Caco-2 (cell line): ENCODE measurements at regions not wholly inside any gene's neighbourhood (a gene's known extent, or its start where the extent isn't known, plus 50 kb on each side); places are given as distances from the start of the nearest gene placed in this dataset.
"Not testable (repeated sequence)": the region's sequence is repeated elsewhere in the genome, so short reads cannot be mapped to it uniquely, and the experiment has no call there.

ENCODE experiments used
- BruUV-seq: library from RNA; stranded (reverse); fragments of 400-500 nt; replicated peaks from 2 replicates; lab custom pipeline; 2021; lab: Mats Ljungman, UMichigan
- CTCF ChIA-PET: fragments of 300-600 bp; sonication (Branson Sonifier 250); formaldehyde crosslinking; loops from one replicate; lab custom pipeline; 2022; ENCODE audit warnings: antibody characterized with exemption; lab: Charles Lee
- POLR2A ChIA-PET: fragments of 300-600 bp; sonication (Branson Sonifier 250); formaldehyde crosslinking; loops from one replicate; lab custom pipeline; 2022; ENCODE audit warnings: antibody characterized with exemption; lab: Charles Lee
- DNase-seq, 2 experiments: peaks; one replicate each; pipeline versions ENCODE4 v3.0.0 to v3.0.0-alpha.2; 2020 to 2022
- H3K27me3 ChIP-seq: replicated peaks from 2 replicates; pipeline ENCODE4 v1.6.0; 2011; ENCODE audit warnings: low read length; ENCODE audit not compliant: control insufficient read depth, insufficient read depth
- H3K36me3 ChIP-seq: 2 replicates; pipeline ENCODE4 v1.5.1; 2011; ENCODE audit warnings: low read length; ENCODE audit not compliant: control insufficient read depth, insufficient read depth
- H3K4me1 ChIP-seq: fragments of 250-450 bp; sonication (Bioruptor Pico); 2 replicates; pipeline ENCODE4 v1.5.1; 2020; ENCODE audit warnings: mild to moderate bottlenecking
- H3K4me3 ChIP-seq: 2 replicates; pipeline ENCODE4 v1.5.1; 2011; ENCODE audit warnings: low read depth, mild to moderate bottlenecking, control low read depth, low read length
- H3K9me3 ChIP-seq: fragments of 250-450 bp; sonication (Bioruptor Pico); 2 replicates; pipeline ENCODE4 v1.5.1; 2020; ENCODE audit warnings: mild to moderate bottlenecking, moderate library complexity
- H3K27ac Mint-ChIP-seq: one replicate; pipeline ENCODE4 v1.8.0; 2022; ENCODE audit warnings: mixed read lengths; ENCODE audit not compliant: unreplicated experiment
- H3K27me3 Mint-ChIP-seq: one replicate; pipeline ENCODE4 v1.8.0; 2022; ENCODE audit warnings: mixed read lengths; ENCODE audit not compliant: insufficient read depth, unreplicated experiment
- H3K36me3 Mint-ChIP-seq: one replicate; pipeline ENCODE4 v1.8.0; 2022; ENCODE audit warnings: mild to moderate bottlenecking, mixed read lengths; ENCODE audit not compliant: insufficient read depth, unreplicated experiment
- H3K4me1 Mint-ChIP-seq: one replicate; pipeline ENCODE4 v1.8.0; 2022; ENCODE audit warnings: low read depth, mixed read lengths; ENCODE audit not compliant: unreplicated experiment
- H3K4me3 Mint-ChIP-seq: one replicate; pipeline ENCODE4 v1.8.0; 2022; ENCODE audit warnings: mild to moderate bottlenecking, moderate library complexity, mixed read lengths; ENCODE audit not compliant: unreplicated experiment
- H3K9me3 Mint-ChIP-seq: one replicate; pipeline ENCODE4 v1.8.0; 2022; ENCODE audit warnings: mixed read lengths; ENCODE audit not compliant: unreplicated experiment
- intact Hi-C: fragments of 100-400 bp; cut with micrococcal nuclease; formaldehyde crosslinking; loops from one replicate; pipeline ENCODE4 v1.10.0; 2022; ENCODE audit not compliant: unreplicated experiment
- TF ChIP-seq, protein P1 (sequence below), 2 experiments: fragments of 200-600 bp in 1 of 2; IDR thresholded peaks; 1 replicate in 1 of 2; 2 replicates in 1 of 2; pipeline versions ENCODE4 v1.5.1 to v1.8.0; 2011 to 2022; ENCODE audit warnings: antibody characterized with exemption in 1 of 2, control low read depth in 1 of 2, inconsistent platforms in 1 of 2, low read depth in 1 of 2, low read length in 1 of 2, mild to moderate bottlenecking in 1 of 2, moderate library complexity in 1 of 2; ENCODE audit not compliant: insufficient read depth in 1 of 2, severe bottlenecking in 1 of 2, unreplicated experiment in 1 of 2

DNA sequence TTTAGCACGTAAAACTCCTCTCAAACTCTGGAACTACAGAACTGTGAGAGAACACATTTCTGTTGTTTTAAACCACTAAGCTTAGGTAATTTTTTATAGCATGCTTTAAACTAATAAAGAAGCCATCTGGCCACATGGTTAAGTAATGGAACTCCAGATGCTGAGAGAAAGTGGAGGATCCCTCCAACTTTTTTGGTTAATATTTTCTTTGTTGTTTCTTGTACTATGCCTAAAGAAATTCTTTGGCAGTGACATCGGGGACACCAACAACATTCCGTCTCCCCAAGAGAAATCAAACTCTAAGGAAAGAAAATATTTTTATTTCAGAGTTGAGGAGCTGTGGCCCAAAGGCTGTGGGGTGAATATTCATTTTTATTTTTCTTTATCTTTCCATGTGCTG lies 734.8 kb upstream of the CDH9 start:
- Mint-ChIP-seq H3K36me3 (no peaks in the 10 kb centered on the region), H3K4me3 (no peak overlapping the region), H3K27ac (no peak overlapping the region), H3K9me3 (no peaks in the 10 kb centered on the region), H3K27me3 (no peaks in the 10 kb centered on the region), H3K4me1 (no peaks in the 10 kb centered on the region)
- TF ChIP-seq, protein P1, sequence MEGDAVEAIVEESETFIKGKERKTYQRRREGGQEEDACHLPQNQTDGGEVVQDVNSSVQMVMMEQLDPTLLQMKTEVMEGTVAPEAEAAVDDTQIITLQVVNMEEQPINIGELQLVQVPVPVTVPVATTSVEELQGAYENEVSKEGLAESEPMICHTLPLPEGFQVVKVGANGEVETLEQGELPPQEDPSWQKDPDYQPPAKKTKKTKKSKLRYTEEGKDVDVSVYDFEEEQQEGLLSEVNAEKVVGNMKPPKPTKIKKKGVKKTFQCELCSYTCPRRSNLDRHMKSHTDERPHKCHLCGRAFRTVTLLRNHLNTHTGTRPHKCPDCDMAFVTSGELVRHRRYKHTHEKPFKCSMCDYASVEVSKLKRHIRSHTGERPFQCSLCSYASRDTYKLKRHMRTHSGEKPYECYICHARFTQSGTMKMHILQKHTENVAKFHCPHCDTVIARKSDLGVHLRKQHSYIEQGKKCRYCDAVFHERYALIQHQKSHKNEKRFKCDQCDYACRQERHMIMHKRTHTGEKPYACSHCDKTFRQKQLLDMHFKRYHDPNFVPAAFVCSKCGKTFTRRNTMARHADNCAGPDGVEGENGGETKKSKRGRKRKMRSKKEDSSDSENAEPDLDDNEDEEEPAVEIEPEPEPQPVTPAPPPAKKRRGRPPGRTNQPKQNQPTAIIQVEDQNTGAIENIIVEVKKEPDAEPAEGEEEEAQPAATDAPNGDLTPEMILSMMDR (IDR thresholded peaks at IDR 0.05; ENCODE audit: insufficient read depth in 1 of 2, low read depth in 1 of 2, low read length in 1 of 2, severe bottlenecking in 1 of 2, unreplicated experiment in 1 of 2): no peak
- BruUV-seq: no TSS peak
- no peak for DNase-seq
- H3K9me3 ChIP-seq: no peaks in the 10 kb centered on the region
- no peaks in the 10 kb centered on the region for H3K4me1 ChIP-seq
- no peaks in the 10 kb centered on the region for H3K27me3 ChIP-seq
- intact Hi-C loops: no loop called here
- H3K36me3 ChIP-seq: no peaks in the 10 kb centered on the region
- ChIA-PET POLR2A (no interaction called here), CTCF (no interaction called here)
- H3K4me3 ChIP-seq: no peak overlapping the region

DNA sequence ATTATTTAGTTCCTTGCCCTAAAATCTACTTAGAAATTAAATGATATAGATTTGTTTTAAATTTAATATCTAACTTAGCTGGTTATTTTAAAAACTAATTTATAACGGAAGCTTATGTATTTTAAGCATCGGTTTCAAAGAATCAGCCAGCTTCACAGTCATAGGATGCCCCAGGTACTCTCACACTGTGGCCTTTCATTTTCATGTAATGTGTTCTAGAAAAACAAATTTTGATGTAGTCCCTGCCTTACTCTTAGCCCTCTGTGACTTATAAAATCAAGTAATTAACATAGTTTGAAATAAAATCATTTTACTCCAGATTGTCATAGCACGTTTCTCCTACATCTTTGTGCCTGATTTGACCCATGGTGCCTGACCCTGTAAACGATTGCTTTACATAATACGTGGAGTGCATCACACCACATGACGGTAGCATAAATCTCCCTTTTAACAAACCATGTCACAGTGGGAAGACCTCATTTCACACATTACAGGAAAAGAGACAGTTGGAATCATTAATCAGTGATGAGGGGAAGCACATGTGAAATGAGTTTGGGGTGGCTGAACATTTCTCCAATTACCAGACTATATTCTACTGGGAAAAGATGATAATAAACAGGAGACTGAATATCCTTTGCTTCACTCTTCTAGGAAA lies 731.5 kb upstream of the CDH9 start:
- Histone ChIP-seq H3K27me3 (no peaks in the 10 kb centered on the region), H3K9me3 (no peaks in the 10 kb centered on the region), H3K36me3 (no peaks in the 10 kb centered on the region), H3K4me3 (no peak overlapping the region), H3K4me1 (no peaks in the 10 kb centered on the region)
- no TSS peak for BruUV-seq
- ChIA-PET CTCF (no interaction called here), POLR2A (no interaction called here)
- TF ChIP-seq, protein P1 (IDR thresholded peaks at IDR 0.05; ENCODE audit: insufficient read depth in 1 of 2, low read depth in 1 of 2, low read length in 1 of 2, severe bottlenecking in 1 of 2, unreplicated experiment in 1 of 2): no peak
- H3K36me3 Mint-ChIP-seq: no peaks in the 10 kb centered on the region
- DNase-seq: no peak
- no peaks in the 10 kb centered on the region for H3K27me3 Mint-ChIP-seq
- no peak overlapping the region for H3K27ac Mint-ChIP-seq
- intact Hi-C loops: no loop called here
- H3K4me3 Mint-ChIP-seq: no peak overlapping the region
- H3K9me3 Mint-ChIP-seq: no peaks in the 10 kb centered on the region
- H3K4me1 Mint-ChIP-seq: no peaks in the 10 kb centered on the region

DNA sequence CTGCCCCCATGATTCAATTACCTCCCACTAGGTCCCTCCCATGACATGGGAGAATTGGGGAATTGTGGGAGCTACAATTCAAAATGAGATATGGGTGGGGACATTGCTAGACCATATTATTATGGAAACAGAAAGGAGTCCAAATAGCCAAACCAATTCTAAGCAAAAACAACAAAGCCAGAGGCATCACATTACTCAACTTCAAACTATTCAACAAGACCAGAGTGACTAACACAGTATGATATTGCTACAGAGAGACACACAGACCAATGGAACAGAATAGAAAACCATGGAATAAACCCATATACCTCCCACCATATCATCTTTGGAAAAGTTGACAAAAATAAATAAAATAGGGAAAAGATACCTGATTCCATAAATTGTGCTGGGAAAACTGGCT lies 710.5 kb upstream of the CDH9 start:
- ChIA-PET CTCF (no interaction called here), POLR2A (no interaction called here)
- Histone ChIP-seq H3K9me3 (peaks cover 7% of the 10 kb centered on the region; the same call in 1 of the 2 replicates), H3K4me1 (no peaks in the 10 kb centered on the region), H3K36me3 (no peaks in the 10 kb centered on the region), H3K27me3 (no peaks in the 10 kb centered on the region), H3K4me3 (no peak overlapping the region)
- no TSS peak for BruUV-seq
- intact Hi-C loops: no loop called here
- H3K36me3 Mint-ChIP-seq: no peaks in the 10 kb centered on the region
- no peak for DNase-seq
- H3K27ac Mint-ChIP-seq: no peak overlapping the region
- H3K9me3 Mint-ChIP-seq: peaks cover 29% of the 10 kb centered on the region
- TF ChIP-seq, protein P1 (IDR thresholded peaks at IDR 0.05; ENCODE audit: insufficient read depth in 1 of 2, low read depth in 1 of 2, low read length in 1 of 2, severe bottlenecking in 1 of 2, unreplicated experiment in 1 of 2): no peak
- no peak overlapping the region for H3K4me3 Mint-ChIP-seq
- H3K27me3 Mint-ChIP-seq: no peaks in the 10 kb centered on the region
- no peaks in the 10 kb centered on the region for H3K4me1 Mint-ChIP-seq

DNA sequence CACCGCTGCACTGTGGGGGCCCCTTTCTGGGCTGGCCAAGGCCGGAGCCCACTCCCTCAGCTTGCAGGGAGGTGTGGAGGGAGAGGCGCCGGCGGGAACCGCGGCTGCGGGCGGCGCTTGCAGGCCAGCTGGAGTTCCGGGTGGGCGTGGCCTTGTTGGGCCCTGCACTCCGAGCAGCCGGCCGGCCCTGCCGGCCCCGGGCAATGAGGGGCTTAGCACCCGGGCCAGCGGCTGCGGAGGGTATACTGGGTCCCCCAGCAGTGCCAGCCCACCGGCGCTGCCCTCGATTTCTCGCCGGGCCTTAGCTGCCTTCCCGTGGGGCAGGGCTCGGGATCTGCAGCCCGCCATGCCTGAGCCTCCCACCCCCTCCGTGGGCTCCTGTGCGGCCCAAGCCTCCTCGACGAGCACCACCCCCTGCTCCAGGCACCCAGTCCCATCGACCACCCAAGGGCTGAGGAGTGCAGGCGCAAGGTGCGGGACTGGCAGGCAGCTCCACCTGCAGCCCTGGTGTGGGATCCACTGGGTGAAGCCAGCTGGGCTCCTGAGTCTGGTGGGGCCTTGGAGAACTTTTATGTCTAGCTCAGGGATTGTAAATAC lies 705.1 kb upstream of the CDH9 start:
- POLR2A ChIA-PET: not testable (repeated sequence)

More for the DNA sequence above, 705.1 kb upstream of the CDH9 start:
- BruUV-seq, CTCF ChIA-PET, H3K27me3 Mint-ChIP-seq, H3K4me3 Mint-ChIP-seq, intact Hi-C loops, H3K27ac Mint-ChIP-seq, H3K4me1 ChIP-seq, DNase-seq, H3K27me3 ChIP-seq, H3K4me3 ChIP-seq, H3K36me3 Mint-ChIP-seq, H3K9me3 ChIP-seq, H3K4me1 Mint-ChIP-seq, H3K36me3 ChIP-seq: not testable (repeated sequence)
- H3K9me3 Mint-ChIP-seq: peaks cover 29% of the 10 kb centered on the region
